NCI-H345 treated with DMSO at 0.1 percent for 48 hours (cell line): ENCODE measurements at regions not wholly inside any gene's neighbourhood (a gene's known extent, or its start where the extent isn't known, plus 50 kb on each side); places are given as distances from the start of the nearest gene placed in this dataset.

Experiments
- DNase-seq: peaks from one replicate; lab custom pipeline; 2025; ENCODE audit not compliant: unreplicated experiment; lab: John Stamatoyannopoulos, UW

- DNase-seq = no peak
These were observed 195.4 kb upstream of the PREP start for GRCh38 chr6:105598264-105598663.

GRCh38 chr6:105596284-105596755 is 193.4 kb upstream of the PREP start:
- no peak for DNase-seq

GRCh38 chr6:105595829-105596228 is 192.9 kb upstream of the PREP start:
- no peak for DNase-seq

- DNase-seq = no peak
These were observed 191.9 kb upstream of the PREP start for GRCh38 chr6:105594821-105595220.

- no peak for DNase-seq
These were observed 191.2 kb upstream of the PREP start for GRCh38 chr6:105593805-105594671.

GRCh38 chr6:105593056-105593690 is 190.3 kb upstream of the PREP start:
- DNase-seq = no peak

- no peak for DNase-seq
These were observed 189.4 kb upstream of the PREP start for GRCh38 chr6:105592329-105592728.

- no peak for DNase-seq
These were observed 188.2 kb upstream of the PREP start for GRCh38 chr6:105591053-105591452.

GRCh38 chr6:105588123-105588710 is 185.3 kb upstream of the PREP start:
- DNase-seq = no peak

GRCh38 chr6:105587349-105588122 is 184.7 kb upstream of the PREP start:
- no peak for DNase-seq

GRCh38 chr6:105578179-105578707 is 175.4 kb upstream of the PREP start:
- DNase-seq = no peak

- no peak for DNase-seq
These were observed 170.7 kb upstream of the PREP start for GRCh38 chr6:105573556-105573955.

GRCh38 chr6:105573138-105573537 is 170.3 kb upstream of the PREP start:
- no peak for DNase-seq

GRCh38 chr6:105570416-105570815 is 167.5 kb upstream of the PREP start:
- no peak for DNase-seq

- no peak for DNase-seq
These were observed 166.8 kb upstream of the PREP start for GRCh38 chr6:105569706-105570105.

- DNase-seq = no peak
These were observed 165.9 kb upstream of the PREP start for GRCh38 chr6:105568751-105569150.

GRCh38 chr6:105568142-105568541 is 165.3 kb upstream of the PREP start:
- DNase-seq = no peak

- no peak for DNase-seq
These were observed 164.3 kb upstream of the PREP start for GRCh38 chr6:105567140-105567539.

GRCh38 chr6:105566503-105566902 is 163.6 kb upstream of the PREP start:
- no peak for DNase-seq

GRCh38 chr6:105564121-105564902 is 161.4 kb upstream of the PREP start:
- DNase-seq = no peak
